CD8-positive, alpha-beta memory T cell (primary cell): ENCODE measurements at regions not wholly inside any gene's neighbourhood (a gene's known extent, or its start where the extent isn't known, plus 50 kb on each side); places are given as distances from the start of the nearest gene placed in this dataset.

Experiments
- CTCF ChIA-PET: fragments of 350-600 bp; sonication (Branson Sonifier 250); formaldehyde crosslinking; loops from one replicate; lab custom pipeline; 2021; ENCODE audit warnings: antibody characterized with exemption; lab: Charles Lee
- POLR2A ChIA-PET: fragments of 350-600 bp; sonication (Branson Sonifier 250); formaldehyde crosslinking; loops from one replicate; lab custom pipeline; 2021; ENCODE audit warnings: antibody characterized with exemption; lab: Charles Lee
- DNase-seq, 5 donors: peaks; one replicate each; pipeline versions ENCODE4 v3.0.0 to v3.0.0-alpha.2; 2020 to 2022; ENCODE audit warnings: mixed read lengths in 1 of 5
- H3K27ac ChIP-seq: one replicate; pipeline ENCODE4 v1.7.0; 2013; ENCODE audit warnings: low read depth, mild to moderate bottlenecking, low read length, moderate library complexity
- H3K27me3 ChIP-seq: 2 replicates; pipeline ENCODE4 v1.7.0; 2013; ENCODE audit warnings: low read length, mild to moderate bottlenecking; ENCODE audit not compliant: insufficient read depth, poor library complexity, severe bottlenecking
- H3K36me3 ChIP-seq: 2 replicates; pipeline ENCODE4 v1.7.0; 2013; ENCODE audit warnings: mild to moderate bottlenecking, low read length, moderate library complexity; ENCODE audit not compliant: insufficient read depth
- H3K4me1 ChIP-seq: 2 replicates; pipeline ENCODE4 v1.7.0; 2013; ENCODE audit warnings: mild to moderate bottlenecking, low read length, moderate library complexity; ENCODE audit not compliant: insufficient read depth
- H3K4me3 ChIP-seq: 2 replicates; pipeline ENCODE4 v1.7.0; 2013; ENCODE audit warnings: mild to moderate bottlenecking, low read length
- H3K9me3 ChIP-seq: 2 replicates; pipeline ENCODE4 v1.7.0; 2013; ENCODE audit warnings: mild to moderate bottlenecking, low read length
- H3K27ac Mint-ChIP-seq, 8 donors: one replicate each; pipeline ENCODE4 v1.8.0; 2020 to 2021; ENCODE audit warnings: mixed read lengths in 8 of 8, mild to moderate bottlenecking in 6 of 8, inconsistent platforms in 3 of 8, moderate library complexity in 3 of 8
- H3K27me3 Mint-ChIP-seq, 2 donors: one replicate each; pipeline ENCODE4 v1.8.0; 2020 to 2021; ENCODE audit warnings: mixed read lengths in 2 of 2, mild to moderate bottlenecking in 1 of 2, moderate library complexity in 1 of 2
- H3K36me3 Mint-ChIP-seq, 3 donors: one replicate each; pipeline ENCODE4 v1.8.0; 2020 to 2021; ENCODE audit warnings: mixed read lengths in 3 of 3, inconsistent platforms in 1 of 3, mild to moderate bottlenecking in 1 of 3
- H3K4me1 Mint-ChIP-seq, 3 donors: one replicate each; pipeline ENCODE4 v1.8.0; 2020 to 2021; ENCODE audit warnings: mixed read lengths in 3 of 3, inconsistent platforms in 1 of 3, mild to moderate bottlenecking in 1 of 3
- H3K4me3 Mint-ChIP-seq, 7 donors: one replicate each; pipeline ENCODE4 v1.8.0; 2020 to 2021; ENCODE audit warnings: mixed read lengths in 7 of 7, mild to moderate bottlenecking in 6 of 7, moderate library complexity in 4 of 7, inconsistent platforms in 2 of 7
- H3K9me3 Mint-ChIP-seq, 5 donors: one replicate each; pipeline ENCODE4 v1.8.0; 2020 to 2022; ENCODE audit warnings: mixed read lengths in 5 of 5, mild to moderate bottlenecking in 3 of 5, moderate library complexity in 2 of 5, inconsistent platforms in 1 of 5

DNA sequence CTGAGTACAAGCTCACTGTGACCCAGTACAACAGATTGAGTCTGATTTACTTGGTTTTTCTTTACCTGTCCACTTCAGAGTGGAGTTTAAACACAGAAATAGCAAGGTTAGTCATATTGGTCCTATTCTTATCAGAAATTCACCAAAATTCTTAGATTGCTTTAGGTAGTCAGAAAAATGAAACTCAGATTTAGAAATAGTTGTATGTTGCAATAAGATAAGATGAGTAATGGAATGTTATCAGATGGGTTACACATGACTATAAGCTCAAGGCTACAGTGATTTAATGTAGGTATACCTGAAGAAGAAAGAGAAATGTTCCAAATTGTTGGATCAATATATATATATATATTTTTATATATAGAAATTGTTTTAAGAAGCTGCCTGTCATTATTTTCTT is 524.1 kb downstream of the LRFN5 start:
- Mint-ChIP-seq H3K27ac (no peak overlapping the region), H3K4me1 (no peaks in the 10 kb centered on the region), H3K9me3 (peaks cover 0 to 7% (median 3%) of the 10 kb centered on the region in 5 donors), H3K4me3 (no peak overlapping the region), H3K36me3 (no peaks in the 10 kb centered on the region), H3K27me3 (no peaks in the 10 kb centered on the region)
- DNase-seq: no peak
- no peaks in the 10 kb centered on the region for H3K4me1 ChIP-seq
- CTCF ChIA-PET: no interaction called here
- H3K4me3 ChIP-seq: no peak overlapping the region
- H3K9me3 ChIP-seq: no peaks in the 10 kb centered on the region
- POLR2A ChIA-PET: no interaction called here
- no peaks in the 10 kb centered on the region for H3K36me3 ChIP-seq
- no peak overlapping the region for H3K27ac ChIP-seq
- no peaks in the 10 kb centered on the region for H3K27me3 ChIP-seq

DNA sequence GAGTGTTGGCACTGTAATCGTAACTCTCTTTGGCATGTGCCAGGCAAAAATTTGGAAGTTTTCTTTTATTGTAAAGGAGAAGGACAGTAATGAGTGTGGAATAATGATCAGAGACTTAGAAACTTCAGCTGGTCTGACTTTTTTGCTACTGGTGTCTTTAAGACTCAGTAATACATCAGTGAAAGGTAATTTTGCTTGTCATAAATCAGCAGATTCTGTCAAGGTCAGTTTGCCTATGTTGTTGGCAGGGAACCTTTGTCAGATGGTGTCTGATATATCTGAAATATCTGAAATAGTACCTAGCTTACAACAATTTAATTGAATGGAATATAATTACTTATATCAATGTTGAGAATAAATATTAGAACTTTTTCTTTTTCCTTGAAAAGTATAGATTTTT is 516.9 kb downstream of the LRFN5 start:
- DNase-seq: no peak
- Mint-ChIP-seq H3K27me3 (no peaks in the 10 kb centered on the region), H3K9me3 (peaks cover 0 to 21% (median 14%) of the 10 kb centered on the region in 5 donors), H3K4me1 (no peaks in the 10 kb centered on the region), H3K4me3 (no peak overlapping the region), H3K36me3 (no peaks in the 10 kb centered on the region), H3K27ac (no peak overlapping the region)
- H3K36me3 ChIP-seq: no peaks in the 10 kb centered on the region
- H3K4me1 ChIP-seq: no peaks in the 10 kb centered on the region
- H3K27ac ChIP-seq: no peak overlapping the region
- no peaks in the 10 kb centered on the region for H3K27me3 ChIP-seq
- H3K4me3 ChIP-seq: no peak overlapping the region
- ChIA-PET POLR2A (no interaction called here), CTCF (no interaction called here)
- H3K9me3 ChIP-seq: no peaks in the 10 kb centered on the region

DNA sequence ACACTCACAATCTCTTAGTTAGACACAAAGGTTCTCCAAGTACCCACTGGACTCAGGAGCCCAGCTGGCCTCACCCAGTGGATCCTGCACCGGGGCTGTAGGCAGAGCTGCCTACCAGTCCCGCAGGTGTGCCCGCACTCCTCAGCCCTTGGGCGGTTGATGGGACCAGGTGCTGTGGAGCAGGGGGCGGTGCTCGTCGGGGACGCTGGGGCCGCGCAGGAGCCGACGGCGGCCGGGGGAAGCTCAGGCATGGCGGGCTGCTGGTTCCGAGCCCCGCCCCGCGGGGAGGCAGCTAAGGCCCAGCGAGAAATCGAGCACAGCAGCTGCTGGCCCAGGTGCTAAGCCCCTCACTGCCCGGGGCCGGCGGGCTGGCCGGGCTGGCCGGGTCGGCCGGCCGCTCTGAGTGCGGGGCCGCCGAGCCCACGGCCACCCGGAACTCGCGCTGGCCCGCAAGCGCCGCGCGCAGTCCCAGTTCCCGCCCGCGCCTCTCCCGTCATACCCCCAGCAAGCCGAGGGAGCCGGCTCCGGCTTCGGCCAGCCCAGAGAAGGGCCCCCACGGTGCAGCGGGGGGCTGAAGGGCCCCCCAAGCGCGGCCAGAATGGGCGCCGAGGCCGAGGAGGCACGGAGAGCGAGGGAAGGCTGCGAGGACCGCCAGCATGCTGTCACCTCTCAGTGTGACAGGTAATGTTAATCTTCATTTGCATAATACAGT is 506.8 kb downstream of the LRFN5 start:
- H3K4me1 ChIP-seq: no peaks in the 10 kb centered on the region
- H3K27ac ChIP-seq: no peak overlapping the region
- Mint-ChIP-seq H3K4me3 (no peak overlapping the region), H3K9me3 (peaks cover 4 to 31% (median 22%) of the 10 kb centered on the region in 5 donors), H3K27me3 (no peaks in the 10 kb centered on the region), H3K4me1 (no peaks in the 10 kb centered on the region), H3K36me3 (no peaks in the 10 kb centered on the region), H3K27ac (no peak overlapping the region)
- ChIA-PET CTCF (no interaction called here), POLR2A (no interaction called here)
- H3K4me3 ChIP-seq: no peak overlapping the region
- H3K27me3 ChIP-seq: no peaks in the 10 kb centered on the region
- H3K36me3 ChIP-seq: no peaks in the 10 kb centered on the region
- no peaks in the 10 kb centered on the region for H3K9me3 ChIP-seq
- DNase-seq: no peak

- ChIA-PET POLR2A (no interaction called here), CTCF (no interaction called here)
- Histone ChIP-seq H3K4me1 (no peaks in the 10 kb centered on the region), H3K27ac (no peak overlapping the region), H3K4me3 (no peak overlapping the region), H3K9me3 (no peaks in the 10 kb centered on the region), H3K36me3 (no peaks in the 10 kb centered on the region), H3K27me3 (no peaks in the 10 kb centered on the region)
- Mint-ChIP-seq H3K27ac (no peak overlapping the region), H3K4me1 (no peaks in the 10 kb centered on the region), H3K9me3 (peaks cover 5 to 33% (median 28%) of the 10 kb centered on the region in 5 donors), H3K36me3 (no peaks in the 10 kb centered on the region), H3K4me3 (no peak overlapping the region), H3K27me3 (no peaks in the 10 kb centered on the region)
- DNase-seq: no peak
Observed at GRCh38 chr14:42112108-42112507, 505.4 kb downstream of the LRFN5 start.

DNA sequence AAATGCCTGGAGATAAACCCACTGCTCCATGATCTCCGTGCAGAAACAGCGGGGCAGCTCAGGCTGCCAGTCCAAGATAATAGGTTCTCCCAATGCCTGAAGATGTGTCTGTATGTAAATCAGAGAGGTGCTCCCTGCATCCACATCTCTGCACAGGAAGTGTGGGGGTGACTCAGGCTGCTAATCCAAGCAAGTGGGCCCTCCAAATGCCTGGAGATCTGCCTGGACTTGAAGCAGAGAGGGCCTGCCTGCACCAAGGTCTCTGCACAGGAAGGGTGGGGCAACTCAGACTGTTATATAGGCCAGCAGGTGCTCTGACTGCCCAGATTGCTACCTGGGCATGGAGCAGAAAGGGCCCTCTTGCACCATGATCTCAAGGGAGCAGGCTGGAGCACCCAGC is 504.7 kb downstream of the LRFN5 start:
- H3K27ac Mint-ChIP-seq: no peak overlapping the region
- POLR2A ChIA-PET: no interaction called here
- no peaks in the 10 kb centered on the region for H3K27me3 Mint-ChIP-seq
- no peaks in the 10 kb centered on the region for H3K4me1 ChIP-seq
- no peaks in the 10 kb centered on the region for H3K27me3 ChIP-seq
- CTCF ChIA-PET: no interaction called here
- no peak for DNase-seq
- H3K36me3 Mint-ChIP-seq: no peaks in the 10 kb centered on the region
- no peaks in the 10 kb centered on the region for H3K36me3 ChIP-seq
- H3K4me3 Mint-ChIP-seq: no peak overlapping the region
- H3K9me3 Mint-ChIP-seq: peaks cover 5 to 33% (median 29%) of the 10 kb centered on the region in 5 donors
- no peaks in the 10 kb centered on the region for H3K9me3 ChIP-seq
- no peaks in the 10 kb centered on the region for H3K4me1 Mint-ChIP-seq
- no peak overlapping the region for H3K4me3 ChIP-seq
- no peak overlapping the region for H3K27ac ChIP-seq

DNA sequence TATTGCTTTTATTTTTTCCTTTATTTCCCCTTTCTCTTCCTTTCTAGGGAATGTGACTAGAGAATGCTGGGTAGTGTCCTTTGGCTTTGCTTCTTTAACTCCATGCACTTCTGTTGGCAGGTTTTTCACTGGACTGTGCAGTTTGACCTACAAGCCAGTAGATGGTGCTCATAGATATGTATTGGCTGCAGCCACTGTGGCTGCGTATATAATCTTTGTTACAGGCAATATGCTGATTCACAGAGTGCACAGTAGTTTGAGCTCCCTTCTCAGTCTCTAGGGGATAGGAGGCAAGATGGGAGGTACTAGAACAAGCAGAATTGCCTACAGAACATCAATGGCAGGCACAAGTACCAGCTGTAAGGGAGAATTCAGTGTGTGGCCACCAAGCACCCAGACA is 503.5 kb downstream of the LRFN5 start:
- Mint-ChIP-seq H3K27me3 (no peaks in the 10 kb centered on the region), H3K27ac (no peak overlapping the region), H3K9me3 (peaks cover 5 to 33% (median 29%) of the 10 kb centered on the region in 5 donors), H3K4me3 (no peak overlapping the region), H3K4me1 (no peaks in the 10 kb centered on the region), H3K36me3 (no peaks in the 10 kb centered on the region)
- ChIA-PET CTCF (no interaction called here), POLR2A (no interaction called here)
- no peak for DNase-seq
- Histone ChIP-seq H3K4me1 (no peaks in the 10 kb centered on the region), H3K27me3 (no peaks in the 10 kb centered on the region), H3K36me3 (no peaks in the 10 kb centered on the region), H3K9me3 (no peaks in the 10 kb centered on the region), H3K27ac (no peak overlapping the region), H3K4me3 (no peak overlapping the region)

- Histone ChIP-seq H3K4me1 (no peaks in the 10 kb centered on the region), H3K9me3 (no peaks in the 10 kb centered on the region), H3K27me3 (no peaks in the 10 kb centered on the region), H3K4me3 (no peak overlapping the region), H3K36me3 (no peaks in the 10 kb centered on the region), H3K27ac (no peak overlapping the region)
- ChIA-PET CTCF (no interaction called here), POLR2A (no interaction called here)
- Mint-ChIP-seq H3K4me3 (no peak overlapping the region), H3K9me3 (peaks cover 5 to 11% (median 7%) of the 10 kb centered on the region in 5 donors), H3K27ac (no peak overlapping the region), H3K36me3 (no peaks in the 10 kb centered on the region), H3K27me3 (no peaks in the 10 kb centered on the region), H3K4me1 (no peaks in the 10 kb centered on the region)
- no peak for DNase-seq
Observed at GRCh38 chr14:42095155-42095554, 488.5 kb downstream of the LRFN5 start.

DNA sequence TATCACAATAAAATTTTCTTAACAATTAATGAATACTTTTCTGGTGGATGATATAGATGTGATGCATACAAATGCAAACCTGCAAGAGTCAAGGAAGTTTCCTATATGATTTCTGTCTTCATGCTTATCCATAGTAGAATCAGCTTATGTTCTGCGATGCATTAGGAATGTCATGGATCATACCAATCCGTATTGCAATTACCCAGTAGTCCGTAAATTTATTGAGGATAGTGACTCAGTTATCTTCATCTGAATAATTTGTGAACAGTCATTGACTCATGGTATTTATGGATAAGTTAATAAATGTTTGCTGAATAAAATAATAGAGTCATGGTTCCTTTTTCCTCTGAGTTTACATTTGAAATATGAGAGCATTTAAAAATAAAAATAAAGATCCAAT is 483.4 kb downstream of the LRFN5 start:
- peaks cover 0 to 13% (median 3%) of the 10 kb centered on the region in 5 donors for H3K9me3 Mint-ChIP-seq
- no peaks in the 10 kb centered on the region for H3K36me3 Mint-ChIP-seq
- no peaks in the 10 kb centered on the region for H3K36me3 ChIP-seq
- no peaks in the 10 kb centered on the region for H3K4me1 Mint-ChIP-seq
- H3K27ac ChIP-seq: no peak overlapping the region
- no peaks in the 10 kb centered on the region for H3K4me1 ChIP-seq
- H3K4me3 Mint-ChIP-seq: no peak overlapping the region
- POLR2A ChIA-PET: no interaction called here
- H3K4me3 ChIP-seq: no peak overlapping the region
- no peaks in the 10 kb centered on the region for H3K27me3 ChIP-seq
- DNase-seq: no peak
- H3K27ac Mint-ChIP-seq: no peak overlapping the region
- CTCF ChIA-PET: no interaction called here
- H3K9me3 ChIP-seq: no peaks in the 10 kb centered on the region
- H3K27me3 Mint-ChIP-seq: no peaks in the 10 kb centered on the region
